GM19328 (cell line): ENCODE measurements at regions not wholly inside any gene's neighbourhood (a gene's known extent, or its start where the extent isn't known, plus 50 kb on each side); places are given as distances from the start of the nearest gene placed in this dataset.

ENCODE experiments used
- ATAC-seq: cut with Tn5 transposase; IDR thresholded peaks from one replicate; pipeline ENCODE4 v1.9.1; 2021; ENCODE audit warnings: mild to moderate bottlenecking, moderate library complexity; ENCODE audit not compliant: unreplicated experiment

GRCh38 chr1:208757846-208758245 is 513.7 kb upstream of the PLXNA2 start:
- no peak for ATAC-seq

DNA sequence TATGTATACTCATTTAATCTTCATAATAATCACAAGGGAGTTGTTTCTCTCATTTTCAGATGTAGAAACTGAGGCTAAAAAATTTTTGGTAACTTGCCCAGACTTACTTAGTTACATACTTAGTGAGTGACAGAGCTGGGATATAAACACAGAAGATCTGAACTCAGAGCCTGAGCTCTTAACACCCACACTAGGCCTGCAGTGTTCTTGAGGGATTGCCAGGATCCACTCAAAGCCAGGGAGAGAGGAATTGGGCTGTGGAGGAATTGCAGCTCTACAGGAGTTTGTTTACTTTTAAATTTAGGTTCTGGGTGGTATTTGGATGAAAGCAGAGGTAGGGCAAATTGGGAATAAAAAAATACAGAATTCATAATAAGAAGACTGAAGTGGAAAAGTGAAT is 515.1 kb upstream of the PLXNA2 start:
- ATAC-seq, result no peak

DNA sequence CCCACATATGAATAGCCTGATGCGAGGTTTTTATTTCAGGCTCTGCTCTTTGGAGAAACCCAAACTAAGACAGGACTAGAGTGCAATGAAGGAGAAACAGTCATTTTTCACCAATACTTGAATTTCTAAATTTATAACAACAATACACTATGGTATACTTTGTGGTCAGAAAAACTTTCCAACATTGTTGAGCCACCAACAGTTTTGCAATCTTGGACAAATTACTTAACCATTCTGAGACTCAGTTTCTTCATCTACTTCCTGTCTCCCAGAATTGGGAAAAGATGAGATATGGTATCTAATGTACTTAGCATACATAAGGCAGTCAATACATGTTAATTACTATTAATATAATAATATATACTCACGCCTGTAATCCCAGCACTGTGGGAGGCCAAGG is 519.8 kb upstream of the PLXNA2 start:
- no peak for ATAC-seq

DNA sequence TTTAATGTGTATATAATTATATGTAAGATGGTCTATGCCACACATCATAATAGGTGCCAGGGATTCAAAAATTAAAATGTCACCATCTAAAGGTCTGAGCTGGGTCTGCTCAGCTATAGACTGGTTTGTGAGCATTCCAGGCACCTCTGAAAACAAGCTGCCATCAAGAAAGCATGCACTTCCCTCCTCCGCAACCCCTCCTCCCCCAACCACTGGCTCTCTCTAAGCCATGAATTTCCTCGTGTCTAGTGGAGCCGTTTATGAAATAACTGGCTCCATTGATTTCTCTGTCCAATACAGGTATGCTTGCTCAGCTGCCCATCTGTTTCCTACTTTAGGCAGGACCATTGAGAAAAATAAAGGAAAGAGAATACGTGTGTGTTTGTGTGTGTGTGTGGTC is 522.6 kb upstream of the PLXNA2 start:
- no peak for ATAC-seq

DNA sequence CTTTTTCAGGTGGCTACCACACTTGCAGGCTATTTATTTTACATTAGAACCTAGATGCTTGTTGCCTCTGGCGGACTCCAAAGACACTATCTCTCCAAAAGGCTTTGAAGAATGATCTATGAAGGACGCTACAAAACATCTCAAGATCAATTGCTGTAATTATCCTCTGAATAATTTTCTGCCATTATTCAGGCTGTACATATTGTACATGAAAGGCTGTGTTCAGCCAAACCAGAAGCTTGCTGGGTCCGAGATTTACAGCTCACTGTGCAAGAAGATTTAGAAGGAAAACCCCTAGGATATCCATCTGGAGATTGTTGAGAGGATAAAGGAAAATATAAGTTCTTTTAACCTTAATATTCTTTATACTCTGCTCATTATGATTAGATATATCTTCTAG is 523.6 kb upstream of the PLXNA2 start:
- no peak for ATAC-seq

DNA sequence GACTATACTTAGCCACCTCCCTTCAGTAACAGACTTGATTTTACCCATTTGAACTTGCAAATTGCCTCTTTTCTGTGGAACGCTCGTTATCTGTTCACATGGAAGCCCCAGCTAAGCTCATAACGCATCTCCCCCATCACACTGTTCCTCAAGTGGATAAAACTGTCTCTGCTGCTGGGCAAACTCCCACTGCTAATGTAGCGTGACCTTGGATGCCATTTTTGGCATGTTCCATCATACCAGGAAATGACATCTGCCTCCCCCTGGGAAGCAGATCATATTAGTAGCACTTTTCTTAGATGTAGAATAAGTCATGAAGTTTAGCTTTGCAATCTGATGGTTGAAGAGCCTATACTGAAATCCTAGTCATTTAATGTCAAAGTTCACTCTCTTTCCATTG is 528.7 kb upstream of the PLXNA2 start:
- no peak for ATAC-seq

DNA sequence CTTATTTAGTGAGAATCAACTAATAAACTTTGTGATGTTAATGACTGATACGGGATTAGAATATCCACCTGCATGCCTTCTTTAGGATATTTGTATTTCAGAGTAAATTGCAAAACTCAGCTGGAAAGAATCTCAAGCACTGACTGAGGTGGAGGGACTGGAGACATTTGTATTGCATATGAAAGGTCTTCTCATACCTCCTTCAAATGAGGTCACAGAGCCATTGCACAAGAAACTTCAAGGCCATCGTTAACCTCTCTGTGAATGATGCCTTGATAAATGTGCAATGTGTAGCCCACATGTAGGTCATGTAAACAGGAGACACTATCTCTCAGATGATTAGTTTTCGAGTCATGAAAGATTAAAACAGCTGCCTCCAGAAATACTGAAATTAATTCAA is 531.7 kb upstream of the PLXNA2 start:
- ATAC-seq, result no peak

- no peak for ATAC-seq
These were observed 534.2 kb upstream of the PLXNA2 start for GRCh38 chr1:208778417-208778816.

DNA sequence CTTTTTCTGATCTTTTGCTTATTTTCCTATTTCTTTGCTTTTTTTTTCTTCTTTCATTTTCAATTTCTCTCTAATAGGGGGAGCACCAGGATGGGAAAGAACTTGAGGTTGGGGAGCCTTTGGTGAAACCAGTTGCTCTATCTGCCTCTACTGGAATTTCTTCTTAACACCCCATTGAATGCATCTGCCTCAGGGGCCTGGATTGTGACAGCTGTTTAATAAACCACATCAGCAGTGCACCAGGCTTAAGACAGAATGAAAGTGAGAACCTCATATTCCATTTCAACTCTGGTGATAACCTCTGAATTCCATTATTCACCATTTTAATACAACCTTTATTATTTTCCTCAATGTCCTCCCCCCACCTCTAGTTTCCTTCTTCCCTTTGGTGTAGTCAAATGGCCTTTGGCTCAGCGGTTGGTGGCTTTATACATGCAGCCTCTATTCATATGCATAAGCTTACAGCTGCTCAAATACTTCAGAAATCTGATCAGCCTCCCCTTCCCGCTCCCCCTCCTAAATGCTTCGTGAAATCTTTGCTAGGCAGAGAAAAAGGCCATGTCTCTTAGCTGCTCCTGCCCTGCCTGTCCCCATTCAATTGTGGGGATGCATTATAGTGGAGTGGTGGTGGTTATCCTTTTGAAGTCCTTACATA is 537.3 kb upstream of the PLXNA2 start:
- no peak for ATAC-seq

GRCh38 chr1:208782186-208782585 is 538.0 kb upstream of the PLXNA2 start:
- ATAC-seq, result no peak

DNA sequence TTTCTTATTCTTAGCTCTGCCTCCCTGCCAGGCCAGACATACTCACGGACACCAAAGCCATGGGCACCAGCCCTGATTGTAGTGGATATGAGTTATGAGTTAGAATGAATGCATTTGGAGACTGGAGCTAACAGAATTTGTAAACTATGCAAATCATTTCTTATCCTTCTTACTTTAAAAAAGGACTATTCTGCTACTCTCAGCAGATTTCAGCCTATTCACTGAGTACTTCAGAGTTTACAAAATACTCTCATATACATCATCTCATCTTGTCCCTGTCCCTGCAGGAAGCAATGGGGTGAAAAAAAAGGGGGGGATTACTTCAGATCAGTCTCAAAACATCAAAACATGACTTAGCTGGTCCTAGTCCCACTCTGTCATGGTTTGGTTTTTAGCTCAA is 541.4 kb upstream of the PLXNA2 start:
- no peak for ATAC-seq

DNA sequence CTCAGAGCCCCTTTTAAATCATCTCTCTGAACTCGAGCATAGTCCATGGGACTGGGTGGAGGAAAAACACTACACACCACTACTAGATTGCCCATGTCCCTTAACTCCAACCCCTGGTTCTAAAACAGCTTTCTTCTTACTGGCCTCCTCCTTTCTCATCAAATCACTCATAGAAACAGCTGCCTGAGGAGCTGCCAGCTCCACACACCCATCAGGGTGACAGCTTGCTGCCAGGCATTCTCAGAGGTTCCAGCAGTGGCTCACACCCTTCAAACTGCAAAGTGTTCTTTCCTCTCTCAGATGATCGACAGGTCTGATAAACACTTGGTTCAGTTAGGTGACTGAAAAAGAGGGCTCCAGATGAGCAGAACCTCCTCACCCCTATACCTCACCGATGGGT is 543.0 kb upstream of the PLXNA2 start:
- no peak for ATAC-seq

GRCh38 chr1:208788013-208788540 is 543.9 kb upstream of the PLXNA2 start:
- ATAC-seq, result no peak

- ATAC-seq, result no peak
These were observed 547.3 kb upstream of the PLXNA2 start for GRCh38 chr1:208791456-208791855.

DNA sequence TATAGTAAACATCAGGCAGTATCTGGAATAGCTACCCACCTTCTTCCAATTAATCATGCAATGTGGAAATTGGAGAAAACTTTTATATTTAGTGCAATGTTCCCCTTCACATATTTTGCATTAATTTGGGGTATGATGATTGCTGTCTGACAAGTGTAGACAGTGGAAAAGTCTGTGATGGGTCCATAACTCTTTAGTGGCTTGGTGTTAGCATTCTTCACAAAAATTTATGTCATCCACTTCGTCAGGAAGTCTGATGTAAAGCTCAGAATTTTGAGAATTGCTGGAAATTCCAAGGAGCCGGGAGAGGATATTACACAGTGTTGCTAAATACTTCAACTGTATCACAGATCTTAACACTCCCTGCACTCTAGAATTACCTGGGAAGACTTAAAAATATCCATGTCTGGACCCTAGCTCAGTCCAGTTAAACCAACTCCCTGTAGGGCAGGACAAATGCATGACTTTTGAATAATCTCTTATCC is 549.7 kb upstream of the PLXNA2 start:
- ATAC-seq, result no peak

DNA sequence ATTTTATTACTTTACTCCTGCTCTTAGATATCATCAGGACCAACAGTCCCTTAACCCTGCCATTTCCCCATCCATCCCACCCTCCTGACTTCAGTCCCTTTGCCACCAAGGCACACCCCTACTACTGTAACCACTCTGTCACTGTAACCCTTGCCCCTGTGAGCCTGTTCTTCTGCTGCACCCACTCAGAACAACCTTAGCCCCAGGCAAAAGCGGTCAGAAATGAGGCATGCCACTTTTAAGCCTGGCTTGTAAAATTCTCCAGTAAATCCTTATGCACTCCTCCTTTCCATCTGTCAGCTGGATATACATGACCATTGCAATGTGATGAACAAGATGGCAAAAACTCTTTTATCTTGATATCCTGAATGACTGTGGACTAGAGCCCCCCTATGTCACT is 555.0 kb upstream of the PLXNA2 start:
- no peak for ATAC-seq

GRCh38 chr1:208803011-208803811 is 559.0 kb upstream of the PLXNA2 start:
- no peak for ATAC-seq

GRCh38 chr1:208807446-208808127 is 563.4 kb upstream of the PLXNA2 start:
- ATAC-seq, result no peak

- ATAC-seq, result no peak
These were observed 564.1 kb upstream of the PLXNA2 start for GRCh38 chr1:208808301-208808700.

DNA sequence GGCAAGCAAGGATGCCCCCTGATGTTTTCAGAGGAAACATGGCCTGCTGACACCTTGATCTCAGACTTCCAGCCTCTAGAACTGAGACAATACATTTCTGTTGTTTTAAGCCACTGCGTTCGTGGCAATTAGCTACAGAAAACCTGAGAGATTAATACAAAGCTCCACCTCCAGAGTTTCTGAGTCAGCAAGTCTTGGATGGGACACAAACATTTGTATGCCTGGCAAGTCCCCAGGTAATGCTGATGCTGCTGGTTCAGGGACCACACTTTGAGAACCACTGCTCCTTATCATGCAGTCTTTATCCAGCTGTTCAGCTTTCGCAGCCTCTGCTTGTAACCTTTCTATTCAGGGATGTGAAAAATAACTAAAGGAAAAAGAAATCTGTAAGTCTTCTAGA is 565.7 kb upstream of the PLXNA2 start:
- ATAC-seq, result no peak

DNA sequence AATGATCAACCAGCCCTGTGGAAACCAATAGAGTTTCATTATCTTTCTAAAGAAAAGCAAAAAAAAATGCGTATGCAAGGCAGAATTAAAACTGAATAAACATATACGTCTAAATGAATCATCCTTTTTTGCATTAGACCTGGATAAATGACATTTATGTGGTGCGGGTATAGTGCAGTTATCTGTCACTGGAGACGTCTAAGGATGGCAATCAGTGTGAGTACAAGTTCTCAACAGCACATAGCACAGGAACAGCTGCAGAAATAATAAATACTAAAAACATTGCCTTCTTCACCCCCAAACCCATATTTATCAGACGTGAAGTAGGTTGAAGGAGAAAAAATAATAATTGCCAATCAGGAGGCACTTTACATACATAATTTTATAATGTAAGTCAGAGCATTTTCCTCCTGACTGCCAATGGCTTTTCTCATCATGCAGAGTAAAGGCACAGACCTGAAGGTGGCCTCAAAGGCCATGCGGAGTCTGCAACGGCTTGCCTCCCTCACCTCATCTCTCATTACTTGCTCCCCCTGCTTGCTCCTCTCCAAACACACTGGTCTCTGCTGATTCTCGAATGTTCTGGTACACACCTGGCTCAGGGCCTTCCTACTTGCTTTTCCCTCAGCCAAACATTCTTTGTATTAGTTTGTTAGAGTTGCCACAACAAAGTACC is 574.7 kb upstream of the PLXNA2 start:
- ATAC-seq, result no peak
